MM.1S (cell line): ENCODE measurements at regions not wholly inside any gene's neighbourhood (a gene's known extent, or its start where the extent isn't known, plus 50 kb on each side); places are given as distances from the start of the nearest gene placed in this dataset.

Experiments
- DNase-seq: peaks from one replicate; pipeline ENCODE4 v3.0.0-alpha.2; 2015
- H2AFZ ChIP-seq: fragments of 300-600 bp; sonication (generic); 2 replicates; pipeline ENCODE4 v1.6.0; 2016; ENCODE audit warnings: antibody characterized with exemption, low read length
- H3F3A ChIP-seq: fragments of 300-600 bp; sonication (generic); 2 replicates; pipeline ENCODE4 v1.6.1; 2016; ENCODE audit warnings: mild to moderate bottlenecking, antibody characterized with exemption, low read length, moderate library complexity, mixed read lengths; ENCODE audit not compliant: insufficient read depth
- H3K27ac ChIP-seq: fragments of 300-600 bp; sonication (generic); 2 replicates; pipeline ENCODE4 v1.5.1; 2016; ENCODE audit warnings: mild to moderate bottlenecking, low read length
- H3K27me3 ChIP-seq: fragments of 300-600 bp; sonication (generic); replicated peaks from 2 replicates; pipeline ENCODE4 v1.6.0; 2016; ENCODE audit warnings: low read length; ENCODE audit not compliant: insufficient read depth
- H3K36me3 ChIP-seq: fragments of 300-600 bp; sonication (generic); replicated peaks from 2 replicates; pipeline ENCODE4 v1.6.1; 2016; ENCODE audit warnings: mild to moderate bottlenecking, low read length, mixed read lengths; ENCODE audit not compliant: insufficient read depth
- H3K4me1 ChIP-seq: fragments of 300-600 bp; sonication (generic); 2 replicates; pipeline ENCODE4 v1.6.1; 2016; ENCODE audit warnings: low read length, mixed read lengths
- H3K4me2 ChIP-seq: fragments of 300-600 bp; sonication (generic); 2 replicates; pipeline ENCODE4 v1.6.0; 2016; ENCODE audit warnings: low read depth, low read length
- H3K4me3 ChIP-seq: fragments of 300-600 bp; sonication (generic); 2 replicates; pipeline ENCODE4 v1.5.1; 2016; ENCODE audit warnings: low read length, mixed read lengths
- H3K79me2 ChIP-seq: fragments of 300-600 bp; sonication (generic); 2 replicates; pipeline ENCODE4 v1.6.1; 2016; ENCODE audit warnings: mixed run types, low read length, mixed read lengths
- H3K9ac ChIP-seq: fragments of 300-600 bp; sonication (generic); 2 replicates; pipeline ENCODE4 v1.6.1; 2016; ENCODE audit warnings: low read length, mixed read lengths
- H3K9me2 ChIP-seq: fragments of 300-600 bp; sonication (generic); replicated peaks from 2 replicates; pipeline ENCODE4 v1.6.1; 2016; ENCODE audit warnings: mild to moderate bottlenecking, low read length, mixed read lengths; ENCODE audit not compliant: insufficient read depth
- H3K9me3 ChIP-seq: fragments of 300-600 bp; sonication (generic); replicated peaks from 2 replicates; pipeline ENCODE4 v1.6.1; 2016; ENCODE audit warnings: mild to moderate bottlenecking, low read length, mixed read lengths; ENCODE audit not compliant: insufficient read depth
- H4K20me1 ChIP-seq: fragments of 300-600 bp; sonication (generic); 2 replicates; pipeline ENCODE4 v1.6.1; 2016; ENCODE audit warnings: mild to moderate bottlenecking, low read length, moderate library complexity, mixed read lengths; ENCODE audit not compliant: insufficient read depth
- EZH2 ChIP-seq: fragments of 300-600 bp; sonication (generic); optimal IDR thresholded peaks from 2 replicates; pipeline ENCODE3; 2017; ENCODE audit warnings: low read depth, mild to moderate bottlenecking, antibody characterized with exemption, low read length, mixed read lengths
- EZH2phosphoT487 ChIP-seq: fragments of 300-600 bp; sonication (generic); IDR thresholded peaks from 2 replicates; pipeline ENCODE4 v1.6.1; 2018; ENCODE audit warnings: antibody characterized with exemption, low read length
- TF ChIP-seq, protein P1 (sequence below): fragments of 300-600 bp; sonication (generic); IDR thresholded peaks from 2 replicates; pipeline ENCODE4 v1.5.1; 2016; ENCODE audit warnings: antibody characterized with exemption, low read length, mixed read lengths

DNA sequence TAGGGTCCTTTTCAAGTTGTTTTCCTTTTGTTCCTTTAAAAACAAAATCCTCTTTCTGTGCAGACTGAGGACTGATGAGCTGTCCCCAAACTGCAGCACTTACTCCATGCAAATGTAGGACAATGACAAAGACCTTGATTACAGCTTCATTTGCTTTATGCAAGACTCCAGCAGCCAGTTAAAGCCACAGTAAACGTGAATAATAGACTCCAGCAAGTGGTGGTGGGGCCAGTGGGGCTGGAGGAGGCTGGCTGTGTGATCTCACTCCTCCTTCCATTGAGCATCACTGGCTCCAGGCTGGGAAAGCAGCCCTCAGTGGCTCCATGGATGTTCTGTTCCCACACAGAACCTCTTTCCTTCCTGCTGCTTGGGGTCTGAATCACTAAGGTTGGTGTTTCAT, 306.0 kb upstream of the CELF4 start:
- Histone ChIP-seq H3K27me3 (no peaks in the 10 kb centered on the region), H3K27ac (no peak overlapping the region), H3K4me3 (no peak overlapping the region), H3F3A (no peaks in the 10 kb centered on the region), H3K4me2 (no peak overlapping the region), H3K9me2 (no peaks in the 10 kb centered on the region), H3K79me2 (no peaks in the 10 kb centered on the region), H2AFZ (no peak overlapping the region), H3K9ac (no peak overlapping the region), H3K4me1 (no peaks in the 10 kb centered on the region), H3K36me3 (no peaks in the 10 kb centered on the region), H3K9me3 (no peaks in the 10 kb centered on the region), H4K20me1 (no peaks in the 10 kb centered on the region)
- TF ChIP-seq, protein P1, sequence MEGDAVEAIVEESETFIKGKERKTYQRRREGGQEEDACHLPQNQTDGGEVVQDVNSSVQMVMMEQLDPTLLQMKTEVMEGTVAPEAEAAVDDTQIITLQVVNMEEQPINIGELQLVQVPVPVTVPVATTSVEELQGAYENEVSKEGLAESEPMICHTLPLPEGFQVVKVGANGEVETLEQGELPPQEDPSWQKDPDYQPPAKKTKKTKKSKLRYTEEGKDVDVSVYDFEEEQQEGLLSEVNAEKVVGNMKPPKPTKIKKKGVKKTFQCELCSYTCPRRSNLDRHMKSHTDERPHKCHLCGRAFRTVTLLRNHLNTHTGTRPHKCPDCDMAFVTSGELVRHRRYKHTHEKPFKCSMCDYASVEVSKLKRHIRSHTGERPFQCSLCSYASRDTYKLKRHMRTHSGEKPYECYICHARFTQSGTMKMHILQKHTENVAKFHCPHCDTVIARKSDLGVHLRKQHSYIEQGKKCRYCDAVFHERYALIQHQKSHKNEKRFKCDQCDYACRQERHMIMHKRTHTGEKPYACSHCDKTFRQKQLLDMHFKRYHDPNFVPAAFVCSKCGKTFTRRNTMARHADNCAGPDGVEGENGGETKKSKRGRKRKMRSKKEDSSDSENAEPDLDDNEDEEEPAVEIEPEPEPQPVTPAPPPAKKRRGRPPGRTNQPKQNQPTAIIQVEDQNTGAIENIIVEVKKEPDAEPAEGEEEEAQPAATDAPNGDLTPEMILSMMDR: no peak
- TF ChIP-seq EZH2: no peak
- TF ChIP-seq EZH2phosphoT487: no peak
- DNase-seq: no peak

DNA sequence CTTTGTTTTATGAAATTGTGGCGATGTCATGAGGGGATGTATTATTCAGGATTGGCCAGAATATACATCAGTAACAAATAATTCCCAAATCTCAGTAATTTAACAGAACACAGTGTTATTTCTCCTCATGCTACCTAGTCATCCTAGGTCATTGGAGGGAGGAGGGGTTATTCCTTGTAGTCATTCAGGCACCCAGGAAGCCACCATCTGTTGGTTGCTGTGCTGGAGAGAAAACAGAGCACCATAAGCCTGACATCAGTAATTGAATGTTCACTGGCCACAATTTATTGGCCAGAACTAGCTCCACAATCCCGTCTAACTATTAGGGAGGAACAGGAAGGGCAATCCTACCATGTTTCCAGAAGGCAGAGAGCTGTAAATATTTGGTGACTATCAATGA, 303.5 kb upstream of the CELF4 start:
- Histone ChIP-seq H3K9ac (no peak overlapping the region), H3K79me2 (no peaks in the 10 kb centered on the region), H3K9me2 (no peaks in the 10 kb centered on the region), H3K27me3 (no peaks in the 10 kb centered on the region), H3K4me2 (no peak overlapping the region), H3K27ac (no peak overlapping the region), H3K36me3 (no peaks in the 10 kb centered on the region), H3F3A (no peaks in the 10 kb centered on the region), H2AFZ (no peak overlapping the region), H3K4me3 (no peak overlapping the region), H4K20me1 (no peaks in the 10 kb centered on the region), H3K9me3 (no peaks in the 10 kb centered on the region), H3K4me1 (no peaks in the 10 kb centered on the region)
- no peak for TF ChIP-seq EZH2phosphoT487
- no peak for TF ChIP-seq EZH2
- TF ChIP-seq, protein P1: no peak
- no peak for DNase-seq

GRCh38 chr18:37864122-37864521, 298.5 kb upstream of the CELF4 start:
- no peaks in the 10 kb centered on the region for H3K9me2 ChIP-seq
- TF ChIP-seq EZH2phosphoT487: no peak
- TF ChIP-seq, protein P1: no peak
- no peak for TF ChIP-seq EZH2
- H3K4me1 ChIP-seq: no peaks in the 10 kb centered on the region
- no peak overlapping the region for H3K4me3 ChIP-seq
- no peaks in the 10 kb centered on the region for H3K36me3 ChIP-seq
- no peaks in the 10 kb centered on the region for H3K9me3 ChIP-seq
- no peak overlapping the region for H3K4me2 ChIP-seq
- no peaks in the 10 kb centered on the region for H3K27me3 ChIP-seq
- no peaks in the 10 kb centered on the region for H4K20me1 ChIP-seq
- H3K79me2 ChIP-seq: no peaks in the 10 kb centered on the region
- no peak overlapping the region for H2AFZ ChIP-seq
- no peak for DNase-seq
- H3F3A ChIP-seq: no peaks in the 10 kb centered on the region
- no peak overlapping the region for H3K27ac ChIP-seq
- H3K9ac ChIP-seq: no peak overlapping the region

DNA sequence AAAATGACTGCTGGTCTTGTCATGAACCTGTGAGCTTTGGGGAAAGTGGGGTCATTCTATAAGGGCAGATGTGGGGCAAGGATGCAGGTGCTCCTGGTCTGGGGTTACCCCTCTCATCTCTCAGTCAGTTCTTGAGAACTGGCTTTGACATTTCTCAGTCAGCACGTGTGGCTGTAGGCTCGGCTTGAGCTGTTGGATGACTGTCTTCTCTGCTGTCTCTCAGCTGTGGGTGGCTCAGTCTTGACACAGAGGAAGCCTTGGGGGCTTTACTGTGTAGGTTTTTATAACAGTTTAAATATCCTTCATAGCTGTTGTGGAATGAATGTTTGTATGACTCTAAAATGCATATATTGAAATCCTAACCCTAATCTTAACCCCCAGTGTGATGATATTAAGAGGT, 296.4 kb upstream of the CELF4 start:
- H3K36me3 ChIP-seq: no peaks in the 10 kb centered on the region
- no peaks in the 10 kb centered on the region for H3F3A ChIP-seq
- no peaks in the 10 kb centered on the region for H3K4me1 ChIP-seq
- no peak overlapping the region for H3K27ac ChIP-seq
- no peak for TF ChIP-seq EZH2
- no peaks in the 10 kb centered on the region for H3K79me2 ChIP-seq
- H3K9me2 ChIP-seq: no peaks in the 10 kb centered on the region
- H3K9me3 ChIP-seq: no peaks in the 10 kb centered on the region
- H3K9ac ChIP-seq: no peak overlapping the region
- H3K4me3 ChIP-seq: no peak overlapping the region
- DNase-seq: no peak
- H3K27me3 ChIP-seq: no peaks in the 10 kb centered on the region
- H2AFZ ChIP-seq: no peak overlapping the region
- H4K20me1 ChIP-seq: no peaks in the 10 kb centered on the region
- H3K4me2 ChIP-seq: no peak overlapping the region
